OCI-LY7 (cell line): ENCODE measurements at regions not wholly inside any gene's neighbourhood (a gene's known extent, or its start where the extent isn't known, plus 50 kb on each side); places are given as distances from the start of the nearest gene placed in this dataset.

ENCODE experiments used
- BruUV-seq: library from RNA; stranded (reverse); fragments of 400-500 nt; replicated peaks from 2 replicates; lab custom pipeline; 2021; lab: Mats Ljungman, UMichigan
- CTCF ChIA-PET: fragments of 300-600 bp; sonication (Branson Sonifier 250); formaldehyde crosslinking; loops from one replicate; lab custom pipeline; 2022; ENCODE audit warnings: antibody characterized with exemption; ENCODE audit not compliant: unreplicated experiment; lab: Charles Lee
- POLR2A ChIA-PET: fragments of 300-600 bp; sonication (Branson Sonifier 250); formaldehyde crosslinking; loops from one replicate; lab custom pipeline; 2022; ENCODE audit warnings: antibody characterized with exemption; lab: Charles Lee
- DNase-seq: peaks from one replicate; pipeline ENCODE4 v3.0.0-alpha.2; 2015; ENCODE audit warnings: low spot score
- H2AFZ ChIP-seq: fragments of 200-600 bp; sonication (generic), shearing (Covaris generic); 2 replicates; pipeline ENCODE4 v1.6.1; 2014; ENCODE audit warnings: mild to moderate bottlenecking, antibody characterized with exemption, low read length, moderate library complexity
- H3K27ac ChIP-seq: fragments of 200-600 bp; sonication (generic); 2 replicates; pipeline ENCODE4 v1.5.1; 2014; ENCODE audit warnings: mixed run types, low read depth, mild to moderate bottlenecking, moderate library complexity, low read length, inconsistent platforms; ENCODE audit not compliant: poor library complexity, severe bottlenecking
- H3K36me3 ChIP-seq: fragments of 200-600 bp; sonication (generic); 2 replicates; pipeline ENCODE4 v1.6.1; 2014; ENCODE audit warnings: mild to moderate bottlenecking, antibody characterized with exemption, low read length, moderate library complexity, mixed read lengths; ENCODE audit not compliant: insufficient read depth
- H3K4me1 ChIP-seq: fragments of 200-600 bp; sonication (generic); 2 replicates; pipeline ENCODE4 v1.5.1; 2014; ENCODE audit warnings: mild to moderate bottlenecking, low read length; ENCODE audit not compliant: insufficient read depth, poor library complexity, severe bottlenecking
- H3K4me2 ChIP-seq: fragments of 200-600 bp; sonication (generic); 2 replicates; pipeline ENCODE4 v1.6.1; 2014; ENCODE audit warnings: mild to moderate bottlenecking, low read length
- H3K4me3 ChIP-seq: fragments of 200-600 bp; sonication (generic); 2 replicates; pipeline ENCODE4 v1.5.1; 2014; ENCODE audit warnings: mild to moderate bottlenecking, low read depth, low read length; ENCODE audit not compliant: poor library complexity, severe bottlenecking
- H3K79me2 ChIP-seq: fragments of 200-600 bp; sonication (generic); 2 replicates; pipeline ENCODE4 v1.6.1; 2016; ENCODE audit warnings: low read depth, mild to moderate bottlenecking, low read length, moderate library complexity, mixed read lengths; ENCODE audit not compliant: insufficient read depth
- H3K9me2 ChIP-seq: fragments of 200-600 bp; sonication (generic); 2 replicates; pipeline ENCODE4 v1.6.1; 2016; ENCODE audit warnings: mild to moderate bottlenecking, low read length, mixed read lengths; ENCODE audit not compliant: insufficient read depth
- H3K9me3 ChIP-seq: fragments of 200-600 bp; sonication (generic); 2 replicates; pipeline ENCODE4 v1.6.1; 2014; ENCODE audit warnings: mild to moderate bottlenecking, mixed run types, low read length, mixed read lengths
- H4K20me1 ChIP-seq: fragments of 200-600 bp; sonication (generic); 2 replicates; pipeline ENCODE4 v1.6.1; 2014; ENCODE audit warnings: mild to moderate bottlenecking, antibody characterized with exemption, low read length, moderate library complexity, mixed read lengths; ENCODE audit not compliant: insufficient read depth
- EZH2phosphoT487 ChIP-seq: fragments of 200-600 bp; sonication (generic); IDR thresholded peaks from 2 replicates; pipeline ENCODE4 v1.6.1; 2018; ENCODE audit warnings: low read depth, borderline replicate concordance, mild to moderate bottlenecking, mixed run types, antibody characterized with exemption, low read length, moderate library complexity, mixed read lengths
- intact Hi-C: fragments of 100-400 bp; cut with micrococcal nuclease; formaldehyde crosslinking; loops from one replicate; pipeline ENCODE4 v1.10.0; 2022; ENCODE audit not compliant: unreplicated experiment
- TF ChIP-seq, protein P1 (sequence below): fragments of 200-600 bp; sonication (generic); conservative IDR thresholded peaks from 2 replicates; pipeline ENCODE4 v1.5.1; 2014; ENCODE audit warnings: mild to moderate bottlenecking, antibody characterized with exemption, low read length, moderate library complexity, mixed read lengths

DNA sequence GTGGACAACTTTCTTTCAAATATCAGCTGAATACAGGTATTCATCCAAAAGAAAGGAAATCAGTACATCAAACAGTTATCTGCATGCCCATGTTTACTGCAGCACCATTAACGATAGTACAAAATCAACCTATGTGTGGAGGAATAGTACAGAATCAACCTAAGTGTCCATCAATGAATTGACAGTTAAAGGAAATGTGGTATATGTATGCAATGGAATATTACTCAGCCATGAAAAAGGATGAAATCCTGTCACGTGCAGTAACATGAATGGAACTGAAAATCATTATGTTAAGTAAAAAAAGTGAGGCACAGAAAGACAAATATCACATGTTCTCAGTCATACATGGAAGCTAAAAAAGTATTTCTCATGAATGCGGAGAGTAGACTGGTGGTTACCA lies 132.3 kb downstream of the MED15 start:
- CTCF ChIA-PET = no interaction called here

DNA sequence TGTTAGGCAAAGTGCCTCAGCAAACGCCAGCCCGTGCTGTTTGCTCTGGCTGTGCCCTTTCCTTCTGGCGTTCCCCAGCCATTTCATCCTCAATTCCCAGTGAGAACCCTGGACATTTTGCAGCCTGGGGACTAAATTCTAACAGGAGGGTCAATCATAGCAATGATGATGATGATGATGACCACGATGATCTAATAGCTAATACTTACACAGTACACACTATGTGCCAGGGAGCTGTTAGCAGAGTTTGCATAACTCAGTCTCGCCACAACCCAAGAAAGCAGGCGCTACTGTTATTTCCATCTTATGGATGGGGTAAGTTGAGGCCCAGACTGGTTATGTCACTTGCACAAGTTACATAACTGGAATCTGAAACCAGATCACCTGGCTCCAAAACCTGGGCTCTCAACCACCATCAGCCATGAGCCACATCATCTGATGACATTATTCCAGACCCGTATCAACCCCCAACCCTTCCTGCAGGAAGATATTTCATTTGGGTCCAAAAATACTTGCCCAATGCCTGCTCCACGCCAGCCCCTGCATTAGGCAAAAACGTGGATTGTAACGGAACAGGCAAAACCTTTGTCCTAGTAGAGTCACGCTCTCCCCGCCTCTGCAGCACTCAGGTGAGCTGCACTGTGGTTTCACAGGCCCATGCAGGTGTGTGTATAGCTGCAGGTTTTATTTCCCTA lies 132.6 kb upstream of the SERPIND1 start:
- no peak for TF ChIP-seq EZH2phosphoT487
- TF ChIP-seq, protein P1, sequence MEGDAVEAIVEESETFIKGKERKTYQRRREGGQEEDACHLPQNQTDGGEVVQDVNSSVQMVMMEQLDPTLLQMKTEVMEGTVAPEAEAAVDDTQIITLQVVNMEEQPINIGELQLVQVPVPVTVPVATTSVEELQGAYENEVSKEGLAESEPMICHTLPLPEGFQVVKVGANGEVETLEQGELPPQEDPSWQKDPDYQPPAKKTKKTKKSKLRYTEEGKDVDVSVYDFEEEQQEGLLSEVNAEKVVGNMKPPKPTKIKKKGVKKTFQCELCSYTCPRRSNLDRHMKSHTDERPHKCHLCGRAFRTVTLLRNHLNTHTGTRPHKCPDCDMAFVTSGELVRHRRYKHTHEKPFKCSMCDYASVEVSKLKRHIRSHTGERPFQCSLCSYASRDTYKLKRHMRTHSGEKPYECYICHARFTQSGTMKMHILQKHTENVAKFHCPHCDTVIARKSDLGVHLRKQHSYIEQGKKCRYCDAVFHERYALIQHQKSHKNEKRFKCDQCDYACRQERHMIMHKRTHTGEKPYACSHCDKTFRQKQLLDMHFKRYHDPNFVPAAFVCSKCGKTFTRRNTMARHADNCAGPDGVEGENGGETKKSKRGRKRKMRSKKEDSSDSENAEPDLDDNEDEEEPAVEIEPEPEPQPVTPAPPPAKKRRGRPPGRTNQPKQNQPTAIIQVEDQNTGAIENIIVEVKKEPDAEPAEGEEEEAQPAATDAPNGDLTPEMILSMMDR = no peak
- H3K79me2 ChIP-seq = no peaks in the 10 kb centered on the region
- no peak for DNase-seq
- POLR2A ChIA-PET = interaction anchor here (0.7 kb wide), 1 partner anchor 7 kb away, joined by 3 read pairs; no protein-coding TSS in a partner anchor
- H4K20me1 ChIP-seq = no peaks in the 10 kb centered on the region
- BruUV-seq = no TSS peak
- H3K4me1 ChIP-seq = no peaks in the 10 kb centered on the region
- CTCF ChIA-PET = no interaction called here
- intact Hi-C loops = no loop called here
- H3K36me3 ChIP-seq = no peaks in the 10 kb centered on the region
- H3K27ac ChIP-seq = no peak overlapping the region
- H3K4me2 ChIP-seq = no peak overlapping the region
- H3K9me2 ChIP-seq = no peaks in the 10 kb centered on the region
- H3K9me3 ChIP-seq = no peaks in the 10 kb centered on the region
- H2AFZ ChIP-seq = no peak overlapping the region
- no peak overlapping the region for H3K4me3 ChIP-seq

More for the DNA sequence above, 132.3 kb downstream of the MED15 start:
- Histone ChIP-seq H3K4me3 (no peak overlapping the region), H4K20me1 (no peaks in the 10 kb centered on the region), H3K4me2 (no peak overlapping the region), H2AFZ (no peak overlapping the region), H3K79me2 (no peaks in the 10 kb centered on the region), H3K36me3 (no peaks in the 10 kb centered on the region), H3K9me2 (no peaks in the 10 kb centered on the region), H3K9me3 (no peaks in the 10 kb centered on the region), H3K4me1 (peaks cover 8% of the 10 kb centered on the region), H3K27ac (no peak overlapping the region)
- intact Hi-C loops = no loop called here
- no peak for DNase-seq
- no TSS peak for BruUV-seq
- POLR2A ChIA-PET = no interaction called here
- TF ChIP-seq, protein P1 = no peak
- TF ChIP-seq EZH2phosphoT487 = no peak

DNA sequence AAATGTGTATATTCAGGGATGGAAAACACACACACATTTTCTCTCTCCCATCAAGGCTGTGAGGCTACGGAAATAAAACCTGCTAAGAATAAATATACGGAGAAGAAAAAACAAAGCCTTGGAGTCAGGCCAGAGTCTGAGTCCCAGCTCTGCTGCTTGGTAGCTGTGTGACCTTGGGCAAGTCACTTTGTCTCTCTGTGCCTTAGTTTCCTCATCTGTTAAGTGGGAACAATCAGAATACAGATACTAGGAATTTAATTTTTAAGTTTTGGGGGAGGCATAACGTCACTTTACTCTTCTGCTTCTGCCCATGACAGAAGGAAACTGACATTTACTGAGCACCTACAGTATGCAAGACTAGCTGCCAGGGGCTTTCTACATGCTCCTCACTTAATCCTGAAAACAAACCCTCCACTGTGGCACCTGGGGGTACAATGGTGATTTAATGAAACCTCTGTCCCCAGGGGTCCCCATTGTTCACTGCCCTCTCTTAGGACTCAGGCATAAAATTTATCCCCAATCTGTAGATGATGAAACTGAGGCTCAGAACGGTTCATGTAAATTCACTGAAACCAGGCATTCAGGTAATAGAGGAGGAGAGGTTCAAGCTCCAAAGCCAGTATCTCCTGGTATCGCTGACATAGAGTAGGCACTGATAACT lies 131.9 kb upstream of the SERPIND1 start:
- H3K4me3 ChIP-seq = no peak overlapping the region
- no peaks in the 10 kb centered on the region for H3K36me3 ChIP-seq
- no peaks in the 10 kb centered on the region for H4K20me1 ChIP-seq
- TF ChIP-seq EZH2phosphoT487 = no peak
- TF ChIP-seq, protein P1 = no peak
- H3K9me2 ChIP-seq = no peaks in the 10 kb centered on the region
- ChIA-PET CTCF (no interaction called here), POLR2A (no interaction called here)
- intact Hi-C loops = no loop called here
- no peaks in the 10 kb centered on the region for H3K4me1 ChIP-seq
- H3K9me3 ChIP-seq = no peaks in the 10 kb centered on the region
- no peaks in the 10 kb centered on the region for H3K79me2 ChIP-seq
- H3K27ac ChIP-seq = no peak overlapping the region
- no peak overlapping the region for H3K4me2 ChIP-seq
- H2AFZ ChIP-seq = no peak overlapping the region
- BruUV-seq = no TSS peak
- DNase-seq = no peak
